Nephron (organoid): ENCODE measurements at regions not wholly inside any gene's neighbourhood (a gene's known extent, or its start where the extent isn't known, plus 50 kb on each side); places are given as distances from the start of the nearest gene placed in this dataset.

Experiments
- H3K27ac Mint-ChIP-seq, 3 experiments: 2 replicates each; pipeline ENCODE4 v1.8.0; 2020; ENCODE audit warnings: mixed read lengths in 3 of 3, mild to moderate bottlenecking in 2 of 3, moderate library complexity in 1 of 3
- H3K27me3 Mint-ChIP-seq: 2 replicates; pipeline ENCODE4 v1.8.0; 2021; ENCODE audit warnings: low read depth, mild to moderate bottlenecking, moderate library complexity, mixed read lengths
- H3K36me3 Mint-ChIP-seq: 2 replicates; pipeline ENCODE4 v1.8.0; 2020; ENCODE audit warnings: low read depth, mixed read lengths
- H3K4me1 Mint-ChIP-seq: 2 replicates; pipeline ENCODE4 v1.8.0; 2020; ENCODE audit warnings: mixed read lengths
- H3K4me3 Mint-ChIP-seq, 3 experiments: 2 replicates each; pipeline ENCODE4 v1.8.0; 2020; ENCODE audit warnings: mild to moderate bottlenecking in 3 of 3, mixed read lengths in 3 of 3, moderate library complexity in 2 of 3
- H3K9me3 Mint-ChIP-seq: 2 replicates; pipeline ENCODE4 v1.8.0; 2020; ENCODE audit warnings: mixed read lengths
- TF ChIP-seq, protein P1 (sequence below), 3 experiments: fragments of 200-600 bp; sonication (generic); IDR thresholded peaks; one replicate each; pipeline ENCODE4 v1.5.0; 2021; ENCODE audit warnings: antibody characterized with exemption in 3 of 3; ENCODE audit not compliant: unreplicated experiment in 3 of 3

DNA sequence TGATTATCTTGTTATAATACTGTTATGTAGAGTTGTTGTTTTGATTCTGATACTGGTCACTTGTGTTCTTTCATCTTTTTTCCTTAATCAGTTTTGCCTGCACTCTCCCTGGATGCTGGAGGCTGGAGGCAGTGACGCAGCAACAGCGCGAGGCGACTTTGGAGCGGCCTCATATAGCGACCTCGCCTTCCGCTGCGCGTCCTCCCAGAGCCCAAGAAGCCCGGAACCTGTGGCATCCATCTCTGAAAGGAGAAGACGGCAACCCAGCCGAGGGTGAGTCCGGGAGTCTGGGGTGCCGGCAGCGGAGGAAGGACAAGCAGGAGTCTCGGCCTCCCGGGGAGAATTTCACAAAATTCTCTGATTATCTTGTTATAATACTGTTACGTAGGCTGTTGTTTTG is 161.2 kb downstream of the ZNF33B start:
- no peaks in the 10 kb centered on the region for H3K4me1 Mint-ChIP-seq
- TF ChIP-seq, protein P1, sequence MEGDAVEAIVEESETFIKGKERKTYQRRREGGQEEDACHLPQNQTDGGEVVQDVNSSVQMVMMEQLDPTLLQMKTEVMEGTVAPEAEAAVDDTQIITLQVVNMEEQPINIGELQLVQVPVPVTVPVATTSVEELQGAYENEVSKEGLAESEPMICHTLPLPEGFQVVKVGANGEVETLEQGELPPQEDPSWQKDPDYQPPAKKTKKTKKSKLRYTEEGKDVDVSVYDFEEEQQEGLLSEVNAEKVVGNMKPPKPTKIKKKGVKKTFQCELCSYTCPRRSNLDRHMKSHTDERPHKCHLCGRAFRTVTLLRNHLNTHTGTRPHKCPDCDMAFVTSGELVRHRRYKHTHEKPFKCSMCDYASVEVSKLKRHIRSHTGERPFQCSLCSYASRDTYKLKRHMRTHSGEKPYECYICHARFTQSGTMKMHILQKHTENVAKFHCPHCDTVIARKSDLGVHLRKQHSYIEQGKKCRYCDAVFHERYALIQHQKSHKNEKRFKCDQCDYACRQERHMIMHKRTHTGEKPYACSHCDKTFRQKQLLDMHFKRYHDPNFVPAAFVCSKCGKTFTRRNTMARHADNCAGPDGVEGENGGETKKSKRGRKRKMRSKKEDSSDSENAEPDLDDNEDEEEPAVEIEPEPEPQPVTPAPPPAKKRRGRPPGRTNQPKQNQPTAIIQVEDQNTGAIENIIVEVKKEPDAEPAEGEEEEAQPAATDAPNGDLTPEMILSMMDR (IDR thresholded peaks at IDR 0.05; ENCODE audit: unreplicated experiment in 3 of 3): no peak
- H3K4me3 Mint-ChIP-seq: no peak overlapping the region
- no peaks in the 10 kb centered on the region for H3K36me3 Mint-ChIP-seq
- peaks cover 45% of the 10 kb centered on the region for H3K9me3 Mint-ChIP-seq
- H3K27me3 Mint-ChIP-seq: no peaks in the 10 kb centered on the region
- H3K27ac Mint-ChIP-seq: no peak overlapping the region

DNA sequence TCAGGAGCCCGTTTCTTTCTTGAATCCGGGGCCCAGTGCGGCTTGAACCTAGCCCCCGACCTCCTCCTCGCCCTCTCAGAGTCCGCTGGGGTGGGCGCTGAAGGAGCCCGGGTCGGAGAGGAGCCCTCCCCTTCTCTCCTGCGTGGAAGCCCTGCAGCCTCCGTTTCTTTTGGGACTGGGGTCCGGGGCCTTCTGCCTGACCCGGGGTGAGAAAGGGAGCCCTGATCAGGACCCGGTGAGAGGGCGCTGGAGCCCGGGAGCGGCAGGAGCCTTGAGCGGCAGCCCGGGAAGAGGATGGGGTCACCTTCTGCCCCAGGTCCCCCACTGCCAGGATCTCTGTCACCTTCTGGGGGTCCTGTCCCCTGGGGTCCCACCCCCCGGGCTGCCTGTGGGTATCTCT is 162.3 kb downstream of the ZNF33B start:
- Mint-ChIP-seq H3K4me1 (no peaks in the 10 kb centered on the region), H3K27ac (no peak overlapping the region), H3K27me3 (no peaks in the 10 kb centered on the region), H3K9me3 (peaks cover 46% of the 10 kb centered on the region), H3K4me3 (no peak overlapping the region), H3K36me3 (no peaks in the 10 kb centered on the region)
- TF ChIP-seq, protein P1 (IDR thresholded peaks at IDR 0.05; ENCODE audit: unreplicated experiment in 3 of 3): no peak

DNA sequence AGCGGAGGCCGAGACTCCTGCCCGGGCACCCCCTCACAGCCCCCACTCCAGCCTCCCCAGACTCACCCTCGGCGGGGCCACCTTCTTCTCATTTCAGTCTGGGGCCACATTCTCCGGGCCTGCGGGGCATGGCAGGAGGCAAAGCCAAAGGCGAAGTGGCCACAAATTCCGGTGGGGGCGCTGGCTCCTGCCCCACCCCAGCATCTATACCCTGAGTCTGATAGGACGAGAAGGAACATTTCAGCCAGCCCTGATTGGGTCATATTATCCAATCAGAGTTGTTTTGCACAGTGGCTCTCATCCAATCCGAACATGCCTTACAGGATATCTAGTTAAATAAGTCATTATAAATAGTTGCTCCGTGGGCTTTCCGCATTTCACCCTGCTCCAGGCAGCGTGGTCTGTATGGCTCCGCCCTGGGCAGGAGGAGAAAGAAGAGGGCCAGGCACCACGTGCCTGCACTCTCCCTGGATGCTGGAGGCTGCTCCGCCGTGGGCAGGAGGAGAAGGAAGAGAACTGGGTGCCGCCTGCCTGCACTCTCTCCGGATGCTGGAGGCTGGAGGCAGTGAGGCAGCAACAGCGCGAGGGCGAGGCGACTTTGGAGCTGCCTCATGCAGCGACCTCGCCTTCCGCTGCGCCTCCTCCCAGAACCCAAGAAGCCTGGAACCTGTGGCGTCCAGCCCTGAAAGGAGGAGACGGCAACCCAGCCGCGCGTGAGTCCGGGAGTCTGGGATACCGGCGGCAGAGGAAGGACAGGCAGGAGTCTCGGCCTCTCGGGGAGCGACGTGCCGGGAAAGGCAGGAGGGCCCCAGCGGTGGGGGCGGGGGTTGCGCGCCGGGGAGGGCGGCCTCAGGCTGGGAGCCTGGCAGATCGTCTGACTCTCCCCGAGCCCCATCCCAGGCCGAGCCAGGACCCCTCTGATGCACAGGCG is 162.9 kb downstream of the ZNF33B start:
- Mint-ChIP-seq H3K36me3 (no peaks in the 10 kb centered on the region), H3K4me1 (no peaks in the 10 kb centered on the region), H3K27me3 (no peaks in the 10 kb centered on the region), H3K27ac (no peak overlapping the region), H3K4me3 (no peak overlapping the region), H3K9me3 (peaks cover 50% of the 10 kb centered on the region)
- TF ChIP-seq, protein P1 (IDR thresholded peaks at IDR 0.05; ENCODE audit: unreplicated experiment in 3 of 3): no peak

DNA sequence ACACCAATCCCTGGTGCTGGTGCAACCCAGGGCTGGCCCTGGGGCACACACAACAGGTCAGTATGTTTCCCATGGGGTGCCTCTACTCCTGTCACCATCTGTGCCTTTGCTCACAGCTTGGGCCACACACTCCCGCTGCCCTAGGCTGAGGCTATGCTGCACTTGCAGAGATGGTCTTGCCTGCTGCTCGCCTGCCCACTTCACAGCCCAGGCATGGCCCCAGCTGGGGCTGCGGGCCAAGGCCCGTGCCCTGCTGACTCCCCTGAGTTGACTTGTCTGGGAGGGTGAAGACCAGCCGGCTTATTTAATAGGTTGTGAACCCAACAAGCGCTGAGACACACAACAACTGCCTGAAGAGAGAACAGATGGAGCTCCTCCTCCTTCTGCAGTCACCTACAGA is 184.1 kb downstream of the ZNF33B start:
- no peaks in the 10 kb centered on the region for H3K4me1 Mint-ChIP-seq
- no peak overlapping the region for H3K27ac Mint-ChIP-seq
- peaks cover 3% of the 10 kb centered on the region for H3K27me3 Mint-ChIP-seq
- TF ChIP-seq, protein P1 (IDR thresholded peaks at IDR 0.05; ENCODE audit: unreplicated experiment in 3 of 3): no peak
- no peaks in the 10 kb centered on the region for H3K36me3 Mint-ChIP-seq
- H3K9me3 Mint-ChIP-seq: peaks cover 59% of the 10 kb centered on the region
- no peak overlapping the region for H3K4me3 Mint-ChIP-seq

DNA sequence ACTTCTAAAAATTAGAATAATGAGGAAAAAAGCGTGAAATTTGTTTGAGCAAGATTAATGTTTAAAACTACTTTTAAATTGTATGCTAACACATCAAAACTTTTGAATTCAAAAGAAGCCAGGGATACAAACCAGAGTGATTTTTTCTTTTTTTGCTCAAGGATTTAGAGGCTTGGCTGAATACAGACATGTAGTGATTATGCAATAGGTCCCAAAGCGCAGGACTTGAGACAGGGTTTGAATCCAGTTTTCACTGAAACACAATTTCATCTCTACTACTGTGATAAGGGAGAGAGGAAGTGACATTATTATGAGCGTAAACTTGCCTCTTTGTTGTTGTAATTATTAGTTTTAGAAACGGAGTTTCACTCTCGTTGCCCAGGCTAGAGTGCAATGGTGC is 207.3 kb downstream of the ZNF33B start:
- Mint-ChIP-seq H3K9me3 (peaks cover 21% of the 10 kb centered on the region), H3K4me1 (no peaks in the 10 kb centered on the region), H3K4me3 (no peak overlapping the region), H3K27ac (no peak overlapping the region), H3K27me3 (no peaks in the 10 kb centered on the region), H3K36me3 (no peaks in the 10 kb centered on the region)
- TF ChIP-seq, protein P1 (IDR thresholded peaks at IDR 0.05; ENCODE audit: unreplicated experiment in 3 of 3): no peak

DNA sequence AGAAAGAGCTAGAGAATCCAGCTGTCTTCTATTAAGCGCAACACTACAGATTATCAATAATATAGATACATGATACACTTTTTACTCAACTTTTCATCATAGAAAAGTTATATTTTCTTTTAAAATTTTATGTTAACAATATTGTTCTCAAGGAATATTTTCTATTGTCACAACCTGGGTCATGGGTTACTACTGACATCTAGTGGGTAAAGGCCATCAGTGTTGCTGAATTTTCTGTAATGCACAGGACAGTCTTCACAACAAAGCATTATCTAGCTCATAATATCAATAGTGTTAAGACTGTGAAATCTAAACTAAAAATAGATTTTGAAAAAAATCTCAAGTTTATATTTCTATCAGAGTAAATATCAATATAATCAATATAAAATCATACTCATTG is 209.8 kb downstream of the ZNF33B start:
- Mint-ChIP-seq H3K9me3 (peaks cover 19% of the 10 kb centered on the region), H3K4me3 (no peak overlapping the region), H3K27me3 (no peaks in the 10 kb centered on the region), H3K36me3 (peaks cover 4% of the 10 kb centered on the region), H3K4me1 (no peaks in the 10 kb centered on the region), H3K27ac (no peak overlapping the region)
- TF ChIP-seq, protein P1 (IDR thresholded peaks at IDR 0.05; ENCODE audit: unreplicated experiment in 3 of 3): no peak
